ENCODE measurements at regions not wholly inside any gene's neighbourhood (a gene's known extent, or its start where the extent isn't known, plus 50 kb on each side); places are given as distances from the start of the nearest gene placed in this dataset.

- TF ChIP-seq, protein P1, sequence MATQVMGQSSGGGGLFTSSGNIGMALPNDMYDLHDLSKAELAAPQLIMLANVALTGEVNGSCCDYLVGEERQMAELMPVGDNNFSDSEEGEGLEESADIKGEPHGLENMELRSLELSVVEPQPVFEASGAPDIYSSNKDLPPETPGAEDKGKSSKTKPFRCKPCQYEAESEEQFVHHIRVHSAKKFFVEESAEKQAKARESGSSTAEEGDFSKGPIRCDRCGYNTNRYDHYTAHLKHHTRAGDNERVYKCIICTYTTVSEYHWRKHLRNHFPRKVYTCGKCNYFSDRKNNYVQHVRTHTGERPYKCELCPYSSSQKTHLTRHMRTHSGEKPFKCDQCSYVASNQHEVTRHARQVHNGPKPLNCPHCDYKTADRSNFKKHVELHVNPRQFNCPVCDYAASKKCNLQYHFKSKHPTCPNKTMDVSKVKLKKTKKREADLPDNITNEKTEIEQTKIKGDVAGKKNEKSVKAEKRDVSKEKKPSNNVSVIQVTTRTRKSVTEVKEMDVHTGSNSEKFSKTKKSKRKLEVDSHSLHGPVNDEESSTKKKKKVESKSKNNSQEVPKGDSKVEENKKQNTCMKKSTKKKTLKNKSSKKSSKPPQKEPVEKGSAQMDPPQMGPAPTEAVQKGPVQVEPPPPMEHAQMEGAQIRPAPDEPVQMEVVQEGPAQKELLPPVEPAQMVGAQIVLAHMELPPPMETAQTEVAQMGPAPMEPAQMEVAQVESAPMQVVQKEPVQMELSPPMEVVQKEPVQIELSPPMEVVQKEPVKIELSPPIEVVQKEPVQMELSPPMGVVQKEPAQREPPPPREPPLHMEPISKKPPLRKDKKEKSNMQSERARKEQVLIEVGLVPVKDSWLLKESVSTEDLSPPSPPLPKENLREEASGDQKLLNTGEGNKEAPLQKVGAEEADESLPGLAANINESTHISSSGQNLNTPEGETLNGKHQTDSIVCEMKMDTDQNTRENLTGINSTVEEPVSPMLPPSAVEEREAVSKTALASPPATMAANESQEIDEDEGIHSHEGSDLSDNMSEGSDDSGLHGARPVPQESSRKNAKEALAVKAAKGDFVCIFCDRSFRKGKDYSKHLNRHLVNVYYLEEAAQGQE (IDR thresholded peaks at IDR 0.05; ENCODE audit: insufficient read depth in 1 of 2, low read depth in 2 of 2, low read length in 2 of 2): no peak
- TF ChIP-seq POLR2AphosphoS5 (IDR thresholded peaks at IDR 0.05; ENCODE audit: low read depth, low read length) (no peak), FOXP2 (optimal IDR thresholded peaks at IDR 0.05; ENCODE audit: borderline replicate concordance, extremely low read depth, extremely low read length, insufficient read depth) (no peak), TAF1 (IDR thresholded peaks at IDR 0.05; ENCODE audit: borderline replicate concordance, insufficient read depth, low read length) (no peak)
These were observed 492.4 kb upstream of the CDH4 start for GRCh38 chr20:60759651-60760050.

Data from PFSK-1 (cell line).